Tibial artery (tissue), 4 donors: ENCODE measurements at regions not wholly inside any gene's neighbourhood (a gene's known extent, or its start where the extent isn't known, plus 50 kb on each side); places are given as distances from the start of the nearest gene placed in this dataset.

Experiments
- DNase-seq, 2 donors: peaks; one replicate each; pipeline ENCODE4 v3.0.0-alpha.2; 2019
- H3K27ac ChIP-seq, 2 donors: fragments of 200-600 bp; sonication (generic) in 1 of 2; 1 replicate in 1 of 2; 2 replicates in 1 of 2; pipeline ENCODE4 v1.5.1; 2018 to 2019; ENCODE audit warnings: mild to moderate bottlenecking in 1 of 2
- H3K27me3 ChIP-seq, 2 donors: fragments of 200-600 bp; sonication (generic) in 1 of 2; one replicate each; pipeline versions ENCODE4 v1.5.1 to v1.6.0; 2016 to 2019
- H3K36me3 ChIP-seq, 3 donors: fragments of 200-600 bp; sonication (generic) in 2 of 3; one replicate each; pipeline ENCODE4 v1.5.1; 2016 to 2019; ENCODE audit warnings: mild to moderate bottlenecking in 2 of 3
- H3K4me1 ChIP-seq, 4 donors: fragments of 200-600 bp; sonication (generic) in 2 of 4; 1 replicate in 3 of 4; 2 replicates in 1 of 4; pipeline ENCODE4 v1.5.1; 2016 to 2019
- H3K4me3 ChIP-seq, 2 donors: fragments of 200-600 bp; sonication (generic) in 1 of 2; 1 replicate in 1 of 2; 2 replicates in 1 of 2; pipeline ENCODE4 v1.5.1; 2018 to 2019; ENCODE audit warnings: mild to moderate bottlenecking in 2 of 2
- H3K9me3 ChIP-seq, 3 donors: fragments of 200-600 bp; sonication (generic) in 1 of 3; one replicate each; pipeline ENCODE4 v1.5.1; 2016 to 2019
- intact Hi-C: fragments of 100-400 bp; cut with DNase I; formaldehyde crosslinking; loops from one replicate; pipeline ENCODE4 v1.15.0; 2023; ENCODE audit warnings: low total_unique reads
- TF ChIP-seq, protein P1 (sequence below), 2 experiments: fragments of 200-600 bp in 1 of 2; fragments of 450-650 bp in 1 of 2; IDR thresholded peaks; one replicate each; pipeline ENCODE4 v1.5.1; 2017 to 2019; ENCODE audit warnings: antibody characterized with exemption in 2 of 2, mild to moderate bottlenecking in 1 of 2, moderate library complexity in 1 of 2

DNA sequence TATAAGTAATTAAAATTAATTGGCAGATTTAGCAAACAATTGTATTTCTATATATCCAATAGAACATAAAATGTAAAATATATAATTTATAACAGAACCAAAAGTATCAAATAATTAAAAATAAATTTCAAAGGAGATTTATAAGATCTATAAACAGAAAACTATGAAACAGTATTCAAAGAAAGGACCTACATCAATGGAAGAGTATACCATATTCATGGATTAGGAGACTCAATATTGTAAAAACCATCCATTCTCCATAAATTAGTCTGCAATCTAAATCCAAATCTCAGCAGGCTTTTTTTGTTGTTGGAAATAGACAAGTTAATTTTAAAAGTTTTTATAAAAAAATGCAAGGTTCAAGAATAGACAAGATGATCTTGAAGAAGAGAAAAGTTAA lies 149.0 kb upstream of the RUNX3 start:
- DNase-seq: no peak
- TF ChIP-seq, protein P1, sequence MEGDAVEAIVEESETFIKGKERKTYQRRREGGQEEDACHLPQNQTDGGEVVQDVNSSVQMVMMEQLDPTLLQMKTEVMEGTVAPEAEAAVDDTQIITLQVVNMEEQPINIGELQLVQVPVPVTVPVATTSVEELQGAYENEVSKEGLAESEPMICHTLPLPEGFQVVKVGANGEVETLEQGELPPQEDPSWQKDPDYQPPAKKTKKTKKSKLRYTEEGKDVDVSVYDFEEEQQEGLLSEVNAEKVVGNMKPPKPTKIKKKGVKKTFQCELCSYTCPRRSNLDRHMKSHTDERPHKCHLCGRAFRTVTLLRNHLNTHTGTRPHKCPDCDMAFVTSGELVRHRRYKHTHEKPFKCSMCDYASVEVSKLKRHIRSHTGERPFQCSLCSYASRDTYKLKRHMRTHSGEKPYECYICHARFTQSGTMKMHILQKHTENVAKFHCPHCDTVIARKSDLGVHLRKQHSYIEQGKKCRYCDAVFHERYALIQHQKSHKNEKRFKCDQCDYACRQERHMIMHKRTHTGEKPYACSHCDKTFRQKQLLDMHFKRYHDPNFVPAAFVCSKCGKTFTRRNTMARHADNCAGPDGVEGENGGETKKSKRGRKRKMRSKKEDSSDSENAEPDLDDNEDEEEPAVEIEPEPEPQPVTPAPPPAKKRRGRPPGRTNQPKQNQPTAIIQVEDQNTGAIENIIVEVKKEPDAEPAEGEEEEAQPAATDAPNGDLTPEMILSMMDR (IDR thresholded peaks at IDR 0.05): no peak
- intact Hi-C loops: no loop called here
- Histone ChIP-seq H3K27me3 (peaks cover 0 to 13% of the 10 kb centered on the region in 2 donors), H3K27ac (no peak overlapping the region), H3K9me3 (peaks cover 0 to 9% (median 0%) of the 10 kb centered on the region in 3 donors), H3K4me3 (no peak overlapping the region), H3K4me1 (no peaks in the 10 kb centered on the region), H3K36me3 (no peaks in the 10 kb centered on the region)

DNA sequence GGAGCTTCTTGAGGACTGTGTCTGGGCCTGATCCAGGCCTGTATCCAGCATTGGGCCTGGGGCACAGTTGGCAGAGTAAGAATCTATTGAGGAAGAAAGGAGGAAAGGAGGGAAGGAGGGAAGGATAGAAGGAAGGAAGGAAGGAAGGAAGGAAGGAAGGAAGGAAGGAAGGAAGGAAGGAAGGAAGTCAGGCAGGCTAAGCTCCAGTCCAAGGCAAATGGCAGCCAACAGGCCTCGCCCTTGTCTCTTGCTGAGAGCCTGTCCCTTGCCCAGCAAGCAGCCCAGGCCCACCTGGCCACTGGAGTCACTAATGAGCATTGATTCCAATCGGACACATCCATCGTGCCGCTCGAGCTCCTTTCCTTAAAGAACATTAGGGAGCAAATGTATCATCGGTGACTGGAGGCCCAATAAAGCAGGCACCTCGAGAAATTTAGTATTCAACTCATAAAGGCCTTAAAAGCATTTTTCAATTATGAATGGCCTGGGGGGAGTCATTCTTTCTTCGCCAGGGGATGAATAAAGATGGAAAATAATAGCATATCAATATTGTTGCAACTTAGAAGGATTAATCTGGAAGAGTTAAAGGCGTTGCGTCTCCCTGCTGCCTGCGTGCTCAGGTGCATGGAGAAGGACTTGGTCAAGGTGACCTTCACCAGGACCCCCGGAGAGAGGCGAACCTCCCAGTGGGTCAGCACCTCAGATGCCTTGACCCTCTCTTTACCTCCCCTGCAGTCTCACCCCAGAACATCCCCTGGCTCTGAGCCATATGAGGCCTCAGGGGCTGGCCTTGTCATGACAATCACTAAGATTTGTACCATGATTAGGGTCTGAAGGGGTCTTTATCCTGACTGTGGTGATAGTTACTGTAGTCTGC lies 144.5 kb upstream of the RUNX3 start:
- no peak for DNase-seq
- H3K4me1 ChIP-seq: no peaks in the 10 kb centered on the region
- H3K4me3 ChIP-seq: no peak overlapping the region
- H3K27me3 ChIP-seq: peaks cover 0 to 2% of the 10 kb centered on the region in 2 donors
- H3K27ac ChIP-seq: no peak overlapping the region
- H3K9me3 ChIP-seq: peaks cover 0 to 9% (median 0%) of the 10 kb centered on the region in 3 donors
- intact Hi-C loops: no loop called here
- TF ChIP-seq, protein P1 (IDR thresholded peaks at IDR 0.05): no peak
- no peaks in the 10 kb centered on the region for H3K36me3 ChIP-seq

DNA sequence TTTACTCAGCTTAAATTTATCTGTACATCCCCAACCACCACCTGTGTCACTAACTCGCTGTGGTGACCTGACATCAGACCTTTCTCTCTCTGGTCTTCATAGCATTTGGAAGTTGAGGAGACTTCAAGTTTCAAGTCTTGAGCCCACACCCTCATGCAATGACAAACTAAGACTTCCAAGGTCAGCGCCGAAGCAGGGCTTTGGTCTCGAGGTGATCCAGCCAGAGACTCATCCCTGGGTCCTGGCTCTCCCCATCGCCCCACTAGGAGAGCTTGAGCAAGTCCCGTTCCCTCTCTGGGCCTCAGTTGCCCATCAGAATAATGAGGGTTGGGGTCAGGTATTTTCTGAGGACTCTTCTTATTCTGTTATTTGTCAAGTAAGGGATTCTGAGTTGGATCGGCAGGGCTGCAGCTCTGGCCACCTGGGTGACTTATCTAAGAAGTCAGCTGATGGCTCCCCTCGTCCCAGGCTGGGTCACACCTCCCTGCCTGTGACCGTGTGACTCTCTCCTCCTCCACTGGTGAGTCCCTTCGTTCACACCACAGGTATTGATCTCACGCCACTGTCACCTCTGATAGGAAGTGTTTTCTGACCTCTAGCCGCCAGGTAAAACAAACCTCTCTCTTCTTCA lies 143.7 kb upstream of the RUNX3 start:
- peaks cover 0 to 2% of the 10 kb centered on the region in 2 donors for H3K27me3 ChIP-seq
- H3K36me3 ChIP-seq: no peaks in the 10 kb centered on the region
- peaks cover 0 to 9% (median 0%) of the 10 kb centered on the region in 3 donors for H3K9me3 ChIP-seq
- intact Hi-C loops: no loop called here
- no peaks in the 10 kb centered on the region for H3K4me1 ChIP-seq
- DNase-seq: no peak
- no peak overlapping the region for H3K27ac ChIP-seq
- TF ChIP-seq, protein P1 (IDR thresholded peaks at IDR 0.05): no peak
- no peak overlapping the region for H3K4me3 ChIP-seq

DNA sequence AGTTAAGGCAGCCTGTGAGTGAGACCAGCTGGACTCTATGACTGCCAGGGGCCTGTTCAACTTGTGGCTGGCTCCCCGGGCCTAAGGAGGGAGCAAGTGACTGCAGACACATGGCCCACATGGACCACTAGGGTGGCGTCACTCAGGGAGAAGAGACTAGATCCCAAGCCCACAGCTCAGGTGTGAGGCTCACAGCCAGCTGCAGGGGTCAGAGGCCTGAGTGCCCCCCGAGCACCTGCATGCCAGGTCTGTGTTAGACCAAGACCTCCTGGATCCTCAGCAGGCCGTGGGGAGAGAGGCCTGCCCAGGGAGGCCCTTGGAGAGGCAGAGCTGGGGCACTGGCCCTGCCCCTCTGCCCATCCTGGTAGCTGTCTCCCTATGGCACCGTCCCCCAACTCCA lies 142.4 kb upstream of the RUNX3 start:
- H3K27ac ChIP-seq: no peak overlapping the region
- no peaks in the 10 kb centered on the region for H3K4me1 ChIP-seq
- peaks cover 0 to 2% of the 10 kb centered on the region in 2 donors for H3K27me3 ChIP-seq
- no peak for DNase-seq
- H3K4me3 ChIP-seq: no peak overlapping the region
- intact Hi-C loops: no loop called here
- H3K36me3 ChIP-seq: no peaks in the 10 kb centered on the region
- TF ChIP-seq, protein P1 (IDR thresholded peaks at IDR 0.05): no peak
- peaks cover 0 to 6% (median 0%) of the 10 kb centered on the region in 3 donors for H3K9me3 ChIP-seq

DNA sequence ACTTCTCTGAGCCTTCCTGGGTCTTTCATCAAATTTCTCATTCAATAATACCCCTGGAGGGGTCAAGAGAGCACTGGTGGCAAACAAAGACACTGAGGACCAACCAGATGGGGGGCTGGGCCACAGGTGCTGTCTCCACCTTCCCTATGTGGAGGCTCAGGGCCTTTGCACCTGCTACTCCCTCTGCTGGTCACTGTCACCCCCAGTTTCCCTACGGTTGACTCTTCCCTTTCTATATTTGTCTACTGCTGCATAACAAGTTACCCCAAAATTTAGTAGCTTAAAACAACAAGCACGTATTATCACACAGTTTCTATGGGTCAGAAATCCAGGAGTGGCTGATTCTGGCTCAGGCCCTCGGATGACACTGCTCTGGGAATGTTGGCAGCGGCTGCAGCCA lies 138.8 kb upstream of the RUNX3 start:
- Histone ChIP-seq H3K4me3 (no peak overlapping the region), H3K27me3 (peaks cover 0 to 2% of the 10 kb centered on the region in 2 donors), H3K4me1 (peaks cover 0 to 7% (median 0%) of the 10 kb centered on the region in 4 donors), H3K36me3 (no peaks in the 10 kb centered on the region), H3K27ac (no peak overlapping the region), H3K9me3 (no peaks in the 10 kb centered on the region)
- TF ChIP-seq, protein P1 (IDR thresholded peaks at IDR 0.05): no peak
- DNase-seq: no peak
- intact Hi-C loops: no loop called here
